ENCODE measurements at regions not wholly inside any gene's neighbourhood (a gene's known extent, or its start where the extent isn't known, plus 50 kb on each side); places are given as distances from the start of the nearest gene placed in this dataset.

DNA sequence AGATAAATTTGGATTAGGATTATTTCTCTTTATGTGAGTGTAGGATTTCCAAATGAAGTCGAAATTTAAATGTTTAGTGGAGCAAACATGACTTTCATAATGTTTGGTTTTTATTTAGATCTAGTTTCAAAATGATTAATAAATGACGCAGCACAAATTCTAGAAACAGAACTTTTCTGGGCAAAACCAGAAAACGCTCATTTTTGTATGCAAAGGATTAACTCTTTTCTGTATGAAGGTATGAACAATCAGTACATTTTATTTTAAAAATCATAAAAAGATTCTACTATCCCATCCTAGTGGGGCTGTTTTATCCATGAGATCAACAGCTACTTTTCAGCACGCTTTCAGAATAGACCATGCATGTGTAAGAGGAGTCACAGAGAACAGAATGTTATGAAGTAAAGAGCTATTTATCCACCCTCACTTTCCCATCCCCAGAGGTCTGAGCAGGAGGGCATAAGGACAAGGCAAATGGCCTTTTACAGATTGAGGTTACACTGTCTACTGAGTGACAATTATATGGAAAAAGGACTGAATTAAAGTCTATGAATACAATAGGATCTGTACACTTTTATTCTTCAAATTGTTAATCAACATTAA lies 270.8 kb downstream of the ZEB2 start:
- H2AFZ ChIP-seq (ENCODE audit: low read length) = no peak overlapping the region
- Mint-ChIP-seq H3K9me3 (peaks cover 20 to 26% of the 10 kb centered on the region in 2 experiments), H3K36me3 (ENCODE audit: insufficient read depth in 1 of 3, low read depth in 3 of 3) (peaks cover 12 to 31% (median 18%) of the 10 kb centered on the region in 3 experiments), H3K4me1 (peaks cover 4% of the 10 kb centered on the region in 2 experiments), H3K4me3 (no peak overlapping the region), H3K27ac (no peak overlapping the region), H3K27me3 (ENCODE audit: low read depth) (no peaks in the 10 kb centered on the region)
- no peak overlapping the region for H3K27ac ChIP-seq (ENCODE audit: insufficient read length, low read depth, low read length)
- H3K4ac ChIP-seq (ENCODE audit: low read depth, low read length) = no peak overlapping the region
- H4K91ac ChIP-seq (ENCODE audit: insufficient read length, low read depth, low read length) = no peak overlapping the region
- H2BK12ac ChIP-seq (ENCODE audit: insufficient read length, low read depth, low read length) = no peak overlapping the region
- no peak overlapping the region for H2BK120ac ChIP-seq (ENCODE audit: low read depth, low read length, poor library complexity, severe bottlenecking)
- no peak overlapping the region for H3T11ph ChIP-seq (ENCODE audit: low read length)
- TF ChIP-seq, protein P1, sequence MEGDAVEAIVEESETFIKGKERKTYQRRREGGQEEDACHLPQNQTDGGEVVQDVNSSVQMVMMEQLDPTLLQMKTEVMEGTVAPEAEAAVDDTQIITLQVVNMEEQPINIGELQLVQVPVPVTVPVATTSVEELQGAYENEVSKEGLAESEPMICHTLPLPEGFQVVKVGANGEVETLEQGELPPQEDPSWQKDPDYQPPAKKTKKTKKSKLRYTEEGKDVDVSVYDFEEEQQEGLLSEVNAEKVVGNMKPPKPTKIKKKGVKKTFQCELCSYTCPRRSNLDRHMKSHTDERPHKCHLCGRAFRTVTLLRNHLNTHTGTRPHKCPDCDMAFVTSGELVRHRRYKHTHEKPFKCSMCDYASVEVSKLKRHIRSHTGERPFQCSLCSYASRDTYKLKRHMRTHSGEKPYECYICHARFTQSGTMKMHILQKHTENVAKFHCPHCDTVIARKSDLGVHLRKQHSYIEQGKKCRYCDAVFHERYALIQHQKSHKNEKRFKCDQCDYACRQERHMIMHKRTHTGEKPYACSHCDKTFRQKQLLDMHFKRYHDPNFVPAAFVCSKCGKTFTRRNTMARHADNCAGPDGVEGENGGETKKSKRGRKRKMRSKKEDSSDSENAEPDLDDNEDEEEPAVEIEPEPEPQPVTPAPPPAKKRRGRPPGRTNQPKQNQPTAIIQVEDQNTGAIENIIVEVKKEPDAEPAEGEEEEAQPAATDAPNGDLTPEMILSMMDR (conservative IDR thresholded peaks at IDR 0.05) = no peak
- no peak overlapping the region for H3K23ac ChIP-seq (ENCODE audit: insufficient read length, low read depth, low read length)
- no peaks in the 10 kb centered on the region for H3K23me2 ChIP-seq (ENCODE audit: insufficient read length, low read depth, low read length, poor library complexity, severe bottlenecking)
- no peaks in the 10 kb centered on the region for H4K20me1 ChIP-seq (ENCODE audit: control insufficient read depth, insufficient read depth, insufficient read length)
- H2BK5ac ChIP-seq (ENCODE audit: insufficient read length, low read length) = no peak overlapping the region
- no peak overlapping the region for H2BK20ac ChIP-seq (ENCODE audit: low read depth, low read length, poor library complexity, severe bottlenecking)
- no peaks in the 10 kb centered on the region for H3K27me3 ChIP-seq (ENCODE audit: insufficient read depth, low read length)
- H3K4me1 ChIP-seq (ENCODE audit: insufficient read depth, low read length) = no peaks in the 10 kb centered on the region
- DNase-seq = no peak
- no peak overlapping the region for H2AK5ac ChIP-seq (ENCODE audit: insufficient read length, low read length)
- no peak overlapping the region for H4K5ac ChIP-seq (ENCODE audit: insufficient read length, low read depth, low read length)
- no CpG with 5 or more reads among the region's 4 CpGs for WGBS (ENCODE audit: extremely low coverage, insufficient read length, low lambda C conversion rate)
- no peak overlapping the region for H4K8ac ChIP-seq (replicated peaks; ENCODE audit: insufficient read length, low read depth, low read length)
- no peaks in the 10 kb centered on the region for H3K79me1 ChIP-seq (ENCODE audit: insufficient read depth, low read depth, low read length, poor library complexity, severe bottlenecking)
- H3K79me2 ChIP-seq (ENCODE audit: insufficient read depth, low read length) = no peaks in the 10 kb centered on the region
- H3K14ac ChIP-seq (ENCODE audit: insufficient read depth, low read length) = no peak overlapping the region
- H3K18ac ChIP-seq (ENCODE audit: insufficient read length, low read depth, low read length) = no peak overlapping the region
- no peak overlapping the region for H3K9ac ChIP-seq (ENCODE audit: extremely low read depth, insufficient read length, low read length)
- H3K56ac ChIP-seq (ENCODE audit: insufficient read length, low read depth, low read length) = no peak overlapping the region
- no peak overlapping the region for H2BK15ac ChIP-seq (ENCODE audit: low read depth, low read length)
- H3K9me3 ChIP-seq (ENCODE audit: control insufficient read depth, low read depth, low read length) = peaks cover 18% of the 10 kb centered on the region
- H3K4me2 ChIP-seq (ENCODE audit: insufficient read depth, insufficient read length, low read length) = no peak overlapping the region

All from H9 (cell line).